Left lung (tissue), 4 donors: ENCODE measurements at regions not wholly inside any gene's neighbourhood (a gene's known extent, or its start where the extent isn't known, plus 50 kb on each side); places are given as distances from the start of the nearest gene placed in this dataset.

Experiments
- ATAC-seq: fragments of 200-7000 bp; cut with Tn5 transposase; one replicate; pipeline ENCODE4 v1.9.1; 2020; ENCODE audit warnings: moderate library complexity
- DNase-seq, 4 donors: peaks; one replicate each; pipeline ENCODE4 v3.0.0-alpha.2; 2013 to 2020
- H3K27ac ChIP-seq, 2 donors: fragments of 200-600 bp; sonication (generic) in 1 of 2; one replicate each; pipeline versions ENCODE4 v1.5.0 to v1.8.0; 2020 to 2021
- H3K27me3 ChIP-seq, 2 donors: fragments of 200-600 bp; sonication (generic) in 1 of 2; one replicate each; pipeline versions ENCODE4 v1.5.0 to v1.8.0; 2020 to 2021
- H3K36me3 ChIP-seq, 2 donors: fragments of 200-600 bp; sonication (generic) in 1 of 2; one replicate each; pipeline versions ENCODE4 v1.5.0 to v1.8.0; 2020 to 2021
- H3K4me1 ChIP-seq, 2 donors: fragments of 200-600 bp; one replicate each; pipeline ENCODE4 v1.8.0; 2021
- H3K4me3 ChIP-seq, 2 donors: fragments of 200-600 bp; sonication (generic) in 1 of 2; one replicate each; pipeline versions ENCODE4 v1.5.0 to v1.8.0; 2020 to 2021; ENCODE audit warnings: mild to moderate bottlenecking in 1 of 2
- H3K9me3 ChIP-seq, 2 donors: fragments of 200-600 bp; sonication (generic) in 1 of 2; one replicate each; pipeline versions ENCODE4 v1.5.0 to v1.8.0; 2020 to 2021
- intact Hi-C, 2 donors: fragments of 100-400 bp; cut with DNase I; formaldehyde crosslinking; loops; one replicate each; pipeline versions ENCODE4 v1.11.2 to v1.14.2; 2022
- TF ChIP-seq, protein P1 (sequence below), 2 donors: fragments of 200-600 bp; sonication (generic) in 1 of 2; IDR thresholded peaks; one replicate each; pipeline versions ENCODE4 v1.5.0 to v1.8.0; 2021; ENCODE audit warnings: antibody characterized with exemption in 2 of 2
- donor health status: DM: no; HTN: yes; CAD: no.
- donor health status: DM: no; HTN: no; CAD: no.

DNA sequence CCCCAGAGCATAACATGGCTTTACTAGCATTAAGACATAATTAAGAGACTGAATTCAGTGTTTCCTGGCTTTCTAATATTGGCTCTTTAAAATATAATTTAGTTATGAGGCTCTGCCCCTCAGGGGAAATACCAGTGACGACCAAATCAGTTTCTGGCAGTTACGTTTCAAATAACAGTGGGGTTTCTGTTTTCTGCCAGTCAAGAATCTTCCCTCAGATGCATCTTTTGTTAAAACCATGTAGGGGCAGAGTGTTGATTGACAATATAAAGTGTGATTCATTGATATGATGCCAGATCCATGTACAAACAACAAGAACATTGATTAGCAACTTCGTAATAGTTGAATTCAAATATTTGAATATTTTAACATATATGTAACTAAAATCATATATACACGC, 1169.7 kb downstream of the DIAPH3 start:
- Histone ChIP-seq H3K9me3 (no peaks in the 10 kb centered on the region), H3K27ac (no peak overlapping the region), H3K4me3 (no peak overlapping the region), H3K27me3 (no peaks in the 10 kb centered on the region), H3K36me3 (no peaks in the 10 kb centered on the region), H3K4me1 (no peaks in the 10 kb centered on the region)
- no peak for DNase-seq
- intact Hi-C loops, result no loop called here
- TF ChIP-seq, protein P1, sequence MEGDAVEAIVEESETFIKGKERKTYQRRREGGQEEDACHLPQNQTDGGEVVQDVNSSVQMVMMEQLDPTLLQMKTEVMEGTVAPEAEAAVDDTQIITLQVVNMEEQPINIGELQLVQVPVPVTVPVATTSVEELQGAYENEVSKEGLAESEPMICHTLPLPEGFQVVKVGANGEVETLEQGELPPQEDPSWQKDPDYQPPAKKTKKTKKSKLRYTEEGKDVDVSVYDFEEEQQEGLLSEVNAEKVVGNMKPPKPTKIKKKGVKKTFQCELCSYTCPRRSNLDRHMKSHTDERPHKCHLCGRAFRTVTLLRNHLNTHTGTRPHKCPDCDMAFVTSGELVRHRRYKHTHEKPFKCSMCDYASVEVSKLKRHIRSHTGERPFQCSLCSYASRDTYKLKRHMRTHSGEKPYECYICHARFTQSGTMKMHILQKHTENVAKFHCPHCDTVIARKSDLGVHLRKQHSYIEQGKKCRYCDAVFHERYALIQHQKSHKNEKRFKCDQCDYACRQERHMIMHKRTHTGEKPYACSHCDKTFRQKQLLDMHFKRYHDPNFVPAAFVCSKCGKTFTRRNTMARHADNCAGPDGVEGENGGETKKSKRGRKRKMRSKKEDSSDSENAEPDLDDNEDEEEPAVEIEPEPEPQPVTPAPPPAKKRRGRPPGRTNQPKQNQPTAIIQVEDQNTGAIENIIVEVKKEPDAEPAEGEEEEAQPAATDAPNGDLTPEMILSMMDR (IDR thresholded peaks at IDR 0.05), result no peak
- no peak for ATAC-seq

DNA sequence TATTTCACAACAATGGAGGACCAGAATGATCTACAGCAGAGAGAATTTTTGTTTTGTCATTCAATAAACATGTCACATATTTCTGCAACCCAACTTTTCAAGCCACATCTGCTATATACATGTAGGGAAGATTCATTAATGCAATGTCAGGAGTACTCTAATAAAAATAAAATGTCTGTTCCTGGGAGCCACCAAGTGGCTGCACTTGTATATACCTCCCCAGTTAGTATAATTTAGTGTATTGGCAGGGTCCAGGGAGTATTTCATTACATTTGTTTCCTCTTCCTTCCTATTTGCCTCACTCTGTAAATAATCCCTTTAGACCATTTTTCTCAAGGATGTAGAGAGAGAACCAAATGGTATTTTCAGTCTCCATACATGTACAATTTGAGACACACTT, 1169.0 kb downstream of the DIAPH3 start:
- H3K27me3 ChIP-seq, result no peaks in the 10 kb centered on the region
- H3K36me3 ChIP-seq, result no peaks in the 10 kb centered on the region
- no peak overlapping the region for H3K4me3 ChIP-seq
- no peaks in the 10 kb centered on the region for H3K4me1 ChIP-seq
- H3K27ac ChIP-seq, result no peak overlapping the region
- intact Hi-C loops, result no loop called here
- ATAC-seq (no peak), DNase-seq (no peak)
- TF ChIP-seq, protein P1 (IDR thresholded peaks at IDR 0.05), result no peak
- H3K9me3 ChIP-seq, result no peaks in the 10 kb centered on the region

DNA sequence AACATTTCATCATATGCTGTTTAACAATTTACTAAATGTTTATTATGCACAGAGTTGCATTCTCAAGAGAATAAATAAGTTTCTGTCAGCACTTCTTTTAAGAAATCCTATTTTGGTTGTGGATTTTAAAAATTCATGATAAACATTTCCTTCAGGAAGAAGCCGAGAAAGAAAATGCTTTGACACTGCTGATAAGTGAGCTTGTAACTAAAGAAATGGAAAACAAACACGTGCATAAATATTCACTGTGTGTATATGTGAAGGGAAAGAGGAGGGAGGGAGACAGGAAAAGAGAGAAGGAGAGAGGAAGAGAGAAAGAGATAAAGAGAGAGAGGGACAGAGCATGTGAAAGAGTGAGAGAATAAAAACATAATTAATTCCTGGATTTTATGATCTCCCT, 1165.0 kb downstream of the DIAPH3 start:
- TF ChIP-seq, protein P1 (IDR thresholded peaks at IDR 0.05), result no peak
- DNase-seq, result peak in 1 of 4 donors; percentile 27
- H3K4me1 ChIP-seq, result no peaks in the 10 kb centered on the region
- no peak overlapping the region for H3K27ac ChIP-seq
- intact Hi-C loops, result no loop called here
- H3K36me3 ChIP-seq, result no peaks in the 10 kb centered on the region
- no peaks in the 10 kb centered on the region for H3K27me3 ChIP-seq
- ATAC-seq, result no peak
- peaks cover 0 to 4% of the 10 kb centered on the region in 2 donors for H3K9me3 ChIP-seq
- no peak overlapping the region for H3K4me3 ChIP-seq

DNA sequence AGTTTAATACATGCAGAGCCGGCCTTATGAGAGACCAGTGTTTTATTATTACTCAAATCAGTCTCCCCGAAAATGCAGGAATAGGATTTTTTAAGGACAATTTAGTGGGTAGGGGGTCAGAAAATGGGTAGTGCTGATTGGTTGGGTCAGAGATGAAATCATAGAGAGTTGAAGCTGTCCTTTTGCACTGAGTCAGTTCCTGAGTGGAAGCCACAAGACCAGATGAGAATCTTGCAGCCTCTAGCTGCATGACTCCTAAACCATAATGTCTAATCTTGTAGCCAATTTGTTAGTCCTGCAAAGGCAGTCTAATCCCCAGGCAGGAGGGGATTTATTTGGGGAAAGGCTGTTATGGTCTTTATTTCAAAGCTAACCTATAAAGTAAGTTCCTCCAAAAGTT, 1163.9 kb downstream of the DIAPH3 start:
- TF ChIP-seq, protein P1 (IDR thresholded peaks at IDR 0.05), result no peak
- H3K27ac ChIP-seq, result no peak overlapping the region
- H3K4me1 ChIP-seq, result no peaks in the 10 kb centered on the region
- intact Hi-C loops, result no loop called here
- no peaks in the 10 kb centered on the region for H3K36me3 ChIP-seq
- ATAC-seq, result no peak
- no peak overlapping the region for H3K4me3 ChIP-seq
- peaks cover 0 to 7% of the 10 kb centered on the region in 2 donors for H3K9me3 ChIP-seq
- no peaks in the 10 kb centered on the region for H3K27me3 ChIP-seq
- no peak for DNase-seq

DNA sequence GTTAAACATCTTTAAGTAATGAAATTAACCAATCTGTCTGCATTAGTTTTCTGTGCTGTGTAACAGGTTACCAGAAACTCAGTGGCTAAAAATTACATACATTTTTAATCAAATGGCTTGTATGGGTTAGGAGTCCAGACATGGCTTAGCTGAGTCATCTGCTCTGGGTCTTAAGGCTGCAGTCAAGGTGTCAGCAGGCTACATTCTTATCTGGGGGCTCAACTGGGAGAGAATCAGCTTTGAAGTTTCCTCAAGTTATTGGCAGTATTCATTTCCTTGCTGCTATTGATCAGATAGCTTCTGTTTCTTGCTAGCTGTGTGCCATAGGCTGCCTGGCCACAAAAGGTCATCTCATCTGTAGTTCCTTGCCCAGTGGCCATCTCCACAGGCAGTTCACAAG, 1163.0 kb downstream of the DIAPH3 start:
- DNase-seq (no peak), ATAC-seq (no peak)
- Histone ChIP-seq H3K27me3 (no peaks in the 10 kb centered on the region), H3K4me1 (no peaks in the 10 kb centered on the region), H3K4me3 (no peak overlapping the region), H3K36me3 (no peaks in the 10 kb centered on the region), H3K27ac (no peak overlapping the region), H3K9me3 (peaks cover 0 to 7% of the 10 kb centered on the region in 2 donors)
- TF ChIP-seq, protein P1 (IDR thresholded peaks at IDR 0.05), result no peak
- intact Hi-C loops, result no loop called here
